ENCODE measurements at regions not wholly inside any gene's neighbourhood (a gene's known extent, or its start where the extent isn't known, plus 50 kb on each side); places are given as distances from the start of the nearest gene placed in this dataset.

DNA sequence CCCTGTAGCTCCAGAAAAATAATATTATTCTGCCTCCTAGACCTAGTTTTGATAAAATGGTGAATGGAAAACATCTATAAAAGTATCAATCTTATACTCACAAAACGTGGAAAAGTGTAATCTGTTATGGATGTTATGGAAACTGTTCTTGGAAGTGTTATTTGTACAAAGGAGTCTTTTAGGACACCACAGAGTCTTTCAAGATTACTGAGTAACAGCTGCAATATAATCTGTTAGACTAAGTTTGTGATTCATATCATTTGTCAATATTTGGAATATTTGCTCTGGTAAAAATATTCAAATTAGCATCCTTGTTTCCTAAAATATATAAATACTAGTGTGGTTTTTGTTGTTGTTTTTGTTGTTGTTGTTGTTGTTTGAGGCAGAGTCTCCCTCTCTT, 87.9 kb downstream of the RAD51AP2 start:
- Mint-ChIP-seq H3K9me3 (peaks cover 2% of the 10 kb centered on the region), H3K36me3 (ENCODE audit: low read depth) (no peaks in the 10 kb centered on the region), H3K4me1 (ENCODE audit: low read depth) (no peaks in the 10 kb centered on the region), H3K27me3 (no peaks in the 10 kb centered on the region), H3K4me3 (no peak overlapping the region), H3K27ac (no peak overlapping the region)
- ChIA-PET CTCF (no interaction called here), POLR2A (no interaction called here)
- Histone ChIP-seq H3K27me3 (ENCODE audit: control insufficient read depth in 1 of 2, insufficient read depth in 2 of 2, low read length in 2 of 2) (no peaks in the 10 kb centered on the region), H3K36me3 (ENCODE audit: insufficient read depth, low read length) (no peaks in the 10 kb centered on the region), H3K4me1 (ENCODE audit: insufficient read depth, low read length) (no peaks in the 10 kb centered on the region), H3K4me3 (ENCODE audit: low read length) (no peak overlapping the region), H3K9me3 (ENCODE audit: control insufficient read depth in 1 of 2, insufficient read depth in 1 of 2, low read length in 2 of 2) (peaks cover 0 to 6% of the 10 kb centered on the region in 2 experiments), H3K27ac (ENCODE audit: low read depth in 1 of 2, low read length in 2 of 2) (no peak overlapping the region)
- no peak for DNase-seq
- ATAC-seq (ENCODE audit: poor library complexity): no peak
- intact Hi-C loops (cut with DNase I, micrococcal nuclease): no loop called here
- TF ChIP-seq, protein P1, sequence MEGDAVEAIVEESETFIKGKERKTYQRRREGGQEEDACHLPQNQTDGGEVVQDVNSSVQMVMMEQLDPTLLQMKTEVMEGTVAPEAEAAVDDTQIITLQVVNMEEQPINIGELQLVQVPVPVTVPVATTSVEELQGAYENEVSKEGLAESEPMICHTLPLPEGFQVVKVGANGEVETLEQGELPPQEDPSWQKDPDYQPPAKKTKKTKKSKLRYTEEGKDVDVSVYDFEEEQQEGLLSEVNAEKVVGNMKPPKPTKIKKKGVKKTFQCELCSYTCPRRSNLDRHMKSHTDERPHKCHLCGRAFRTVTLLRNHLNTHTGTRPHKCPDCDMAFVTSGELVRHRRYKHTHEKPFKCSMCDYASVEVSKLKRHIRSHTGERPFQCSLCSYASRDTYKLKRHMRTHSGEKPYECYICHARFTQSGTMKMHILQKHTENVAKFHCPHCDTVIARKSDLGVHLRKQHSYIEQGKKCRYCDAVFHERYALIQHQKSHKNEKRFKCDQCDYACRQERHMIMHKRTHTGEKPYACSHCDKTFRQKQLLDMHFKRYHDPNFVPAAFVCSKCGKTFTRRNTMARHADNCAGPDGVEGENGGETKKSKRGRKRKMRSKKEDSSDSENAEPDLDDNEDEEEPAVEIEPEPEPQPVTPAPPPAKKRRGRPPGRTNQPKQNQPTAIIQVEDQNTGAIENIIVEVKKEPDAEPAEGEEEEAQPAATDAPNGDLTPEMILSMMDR (IDR thresholded peaks at IDR 0.05): no peak

DNA sequence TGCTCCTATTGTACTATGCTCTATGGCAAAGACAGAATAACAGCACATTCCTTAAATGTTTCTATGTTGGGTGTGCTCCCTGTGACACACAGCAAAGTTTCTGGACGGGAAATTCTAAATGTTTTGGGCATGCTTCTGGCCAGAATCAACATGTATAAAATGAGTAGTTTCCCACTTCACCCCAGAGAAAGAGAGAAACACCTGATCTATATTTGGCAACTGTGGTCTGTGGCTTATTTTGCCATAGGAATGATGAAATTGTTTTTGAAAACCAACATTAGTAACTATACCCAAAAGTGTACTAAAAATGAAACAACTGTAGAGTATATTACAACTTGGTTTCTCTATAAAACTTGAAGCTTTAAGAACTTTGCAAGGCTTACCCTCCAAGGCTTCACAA, 89.1 kb downstream of the RAD51AP2 start:
- H3K27me3 ChIP-seq (ENCODE audit: control insufficient read depth in 1 of 2, insufficient read depth in 2 of 2, low read length in 2 of 2): no peaks in the 10 kb centered on the region
- POLR2A ChIA-PET: no interaction called here
- no peak overlapping the region for H3K27ac Mint-ChIP-seq
- ATAC-seq (ENCODE audit: poor library complexity): no peak
- no peaks in the 10 kb centered on the region for H3K36me3 ChIP-seq (ENCODE audit: insufficient read depth, low read length)
- no peak for DNase-seq
- no peak overlapping the region for H3K27ac ChIP-seq (ENCODE audit: low read depth in 1 of 2, low read length in 2 of 2)
- H3K4me1 Mint-ChIP-seq (ENCODE audit: low read depth): no peaks in the 10 kb centered on the region
- CTCF ChIA-PET: no interaction called here
- H3K9me3 Mint-ChIP-seq: peaks cover 5% of the 10 kb centered on the region
- H3K4me3 Mint-ChIP-seq: no peak overlapping the region
- no peaks in the 10 kb centered on the region for H3K36me3 Mint-ChIP-seq (ENCODE audit: low read depth)
- TF ChIP-seq, protein P1 (IDR thresholded peaks at IDR 0.05): no peak
- no peak overlapping the region for H3K4me3 ChIP-seq (ENCODE audit: low read length)
- H3K27me3 Mint-ChIP-seq: no peaks in the 10 kb centered on the region
- no peaks in the 10 kb centered on the region for H3K4me1 ChIP-seq (ENCODE audit: insufficient read depth, low read length)
- H3K9me3 ChIP-seq (ENCODE audit: control insufficient read depth in 1 of 2, insufficient read depth in 1 of 2, low read length in 2 of 2): peaks cover 0 to 6% of the 10 kb centered on the region in 2 experiments
- intact Hi-C loops (cut with DNase I, micrococcal nuclease): no loop called here

DNA sequence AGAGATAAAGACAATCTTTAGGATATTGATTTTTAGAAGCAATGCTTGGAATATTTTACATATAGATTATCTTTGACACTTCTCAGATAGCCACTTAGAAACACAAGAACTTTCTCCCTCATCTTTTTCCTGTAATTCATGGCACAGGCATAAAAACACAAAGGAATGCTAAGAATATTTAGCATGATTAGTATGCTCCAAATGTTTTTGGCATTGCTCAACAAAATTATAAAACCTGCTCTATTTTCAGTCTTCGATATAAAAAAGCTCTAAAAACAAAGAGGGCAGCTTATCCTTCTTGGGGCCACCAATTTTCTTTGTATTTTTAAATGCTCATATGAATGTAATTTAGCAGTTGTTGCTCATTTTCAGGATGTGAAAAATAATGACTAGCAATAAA, 90.8 kb downstream of the RAD51AP2 start:
- Histone ChIP-seq H3K4me3 (ENCODE audit: low read length) (no peak overlapping the region), H3K9me3 (ENCODE audit: control insufficient read depth in 1 of 2, insufficient read depth in 1 of 2, low read length in 2 of 2) (peaks cover 0 to 6% of the 10 kb centered on the region in 2 experiments), H3K4me1 (ENCODE audit: insufficient read depth, low read length) (no peaks in the 10 kb centered on the region), H3K27me3 (ENCODE audit: control insufficient read depth in 1 of 2, insufficient read depth in 2 of 2, low read length in 2 of 2) (no peaks in the 10 kb centered on the region), H3K36me3 (ENCODE audit: insufficient read depth, low read length) (no peaks in the 10 kb centered on the region), H3K27ac (ENCODE audit: low read depth in 1 of 2, low read length in 2 of 2) (no peak overlapping the region)
- no peaks in the 10 kb centered on the region for H3K4me1 Mint-ChIP-seq (ENCODE audit: low read depth)
- no peak overlapping the region for H3K4me3 Mint-ChIP-seq
- H3K36me3 Mint-ChIP-seq (ENCODE audit: low read depth): no peaks in the 10 kb centered on the region
- ChIA-PET POLR2A (no interaction called here), CTCF (no interaction called here)
- TF ChIP-seq, protein P1 (IDR thresholded peaks at IDR 0.05): no peak
- DNase-seq (no peak), ATAC-seq (ENCODE audit: poor library complexity) (no peak)
- H3K9me3 Mint-ChIP-seq: peaks cover 5% of the 10 kb centered on the region
- no peak overlapping the region for H3K27ac Mint-ChIP-seq
- H3K27me3 Mint-ChIP-seq: no peaks in the 10 kb centered on the region
- intact Hi-C loops (cut with DNase I, micrococcal nuclease): no loop called here
